GM19397 (cell line): ENCODE measurements at regions not wholly inside any gene's neighbourhood (a gene's known extent, or its start where the extent isn't known, plus 50 kb on each side); places are given as distances from the start of the nearest gene placed in this dataset.
A peak's percentile ranks its signal among the peaks of the same experiment; 100 is the strongest.

Source experiments
- ATAC-seq: cut with Tn5 transposase; IDR thresholded peaks from one replicate; pipeline ENCODE4 v1.9.1; 2021; ENCODE audit warnings: mild to moderate bottlenecking, moderate library complexity; ENCODE audit not compliant: unreplicated experiment

- no peak for ATAC-seq
These were observed 84.3 kb upstream of the UBL3 start for GRCh38 chr13:29934531-29935308.

GRCh38 chr13:29933401-29933800, 83.0 kb upstream of the UBL3 start:
- no peak for ATAC-seq

- no peak for ATAC-seq
These were observed 81.3 kb upstream of the UBL3 start for GRCh38 chr13:29931696-29932095.

GRCh38 chr13:29929062-29929847, 78.8 kb upstream of the UBL3 start:
- no peak for ATAC-seq

GRCh38 chr13:29926098-29926476, 75.7 kb upstream of the UBL3 start:
- no peak for ATAC-seq

- no peak for ATAC-seq
These were observed 75.2 kb upstream of the UBL3 start for GRCh38 chr13:29925457-29926097.

GRCh38 chr13:29924482-29925350, 74.3 kb upstream of the UBL3 start:
- ATAC-seq: no peak

GRCh38 chr13:29923554-29924481, 73.4 kb upstream of the UBL3 start:
- ATAC-seq: peak; percentile 51

GRCh38 chr13:29922896-29923295, 72.5 kb upstream of the UBL3 start:
- ATAC-seq: no peak

- no peak for ATAC-seq
These were observed 71.9 kb upstream of the UBL3 start for GRCh38 chr13:29922281-29922821.

- ATAC-seq: no peak
These were observed 71.1 kb upstream of the UBL3 start for GRCh38 chr13:29921542-29921941.

- ATAC-seq: no peak
These were observed 69.7 kb upstream of the UBL3 start for GRCh38 chr13:29920025-29920643.

- no peak for ATAC-seq
These were observed 68.4 kb upstream of the UBL3 start for GRCh38 chr13:29918845-29919244.

GRCh38 chr13:29917650-29918049, 67.2 kb upstream of the UBL3 start:
- no peak for ATAC-seq

- ATAC-seq: no peak
These were observed 64.2 kb upstream of the UBL3 start for GRCh38 chr13:29914581-29914980.

- ATAC-seq: no peak
These were observed 61.5 kb upstream of the UBL3 start for GRCh38 chr13:29911781-29912418.

- ATAC-seq: no peak
These were observed 59.7 kb upstream of the UBL3 start for GRCh38 chr13:29909975-29910674.
